CD4-positive, alpha-beta T cell treated with Interleukin-21 for 1 hour (primary cell): ENCODE measurements at regions not wholly inside any gene's neighbourhood (a gene's known extent, or its start where the extent isn't known, plus 50 kb on each side); places are given as distances from the start of the nearest gene placed in this dataset.
"Not testable (repeated sequence)": the region's sequence is repeated elsewhere in the genome, so short reads cannot be mapped to it uniquely, and the experiment has no call there.

Experiments used
- DNase-seq: peaks from one replicate; pipeline ENCODE4 v3.0.0-alpha.2; 2020

- DNase-seq = no peak
These were observed 177.3 kb downstream of the BANP start for GRCh38 chr16:88128556-88128955.

- not testable (repeated sequence) for DNase-seq
These were observed 177.9 kb downstream of the BANP start for GRCh38 chr16:88129133-88129532.

- no peak for DNase-seq
These were observed 178.8 kb downstream of the BANP start for GRCh38 chr16:88130016-88130415.

- DNase-seq = no peak
These were observed 179.4 kb downstream of the BANP start for GRCh38 chr16:88130681-88131080.

GRCh38 chr16:88131256-88131655, 180.0 kb downstream of the BANP start:
- DNase-seq = no peak

- no peak for DNase-seq
These were observed 180.7 kb downstream of the BANP start for GRCh38 chr16:88131966-88132365.

GRCh38 chr16:88132836-88133506, 181.7 kb downstream of the BANP start:
- no peak for DNase-seq

- DNase-seq = no peak
These were observed 182.2 kb downstream of the BANP start for GRCh38 chr16:88133507-88133843.

GRCh38 chr16:88134172-88134898, 183.1 kb downstream of the BANP start:
- DNase-seq = not testable (repeated sequence)

- not testable (repeated sequence) for DNase-seq
These were observed 183.9 kb downstream of the BANP start for GRCh38 chr16:88134899-88135682.

- not testable (repeated sequence) for DNase-seq
These were observed 185.0 kb downstream of the BANP start for GRCh38 chr16:88136211-88136713.

GRCh38 chr16:88136939-88137338, 185.7 kb downstream of the BANP start:
- DNase-seq = not testable (repeated sequence)

- DNase-seq = peak; percentile 1
These were observed 187.9 kb downstream of the BANP start for GRCh38 chr16:88139141-88139540.

GRCh38 chr16:88140195-88140594, 189.0 kb downstream of the BANP start:
- not testable (repeated sequence) for DNase-seq

- DNase-seq = no peak
These were observed 190.3 kb downstream of the BANP start for GRCh38 chr16:88141580-88141979.

GRCh38 chr16:88142056-88142935, 191.1 kb downstream of the BANP start:
- DNase-seq = not testable (repeated sequence)

- not testable (repeated sequence) for DNase-seq
These were observed 192.1 kb downstream of the BANP start for GRCh38 chr16:88143122-88144027.

GRCh38 chr16:88144028-88144511, 192.8 kb downstream of the BANP start:
- no peak for DNase-seq

GRCh38 chr16:88145376-88145775, 194.1 kb downstream of the BANP start:
- not testable (repeated sequence) for DNase-seq

- DNase-seq = not testable (repeated sequence)
These were observed 194.7 kb downstream of the BANP start for GRCh38 chr16:88145824-88146405.

GRCh38 chr16:88148078-88148477, 196.8 kb downstream of the BANP start:
- DNase-seq = not testable (repeated sequence)
